Skeletal muscle tissue (tissue), 3 donors: ENCODE measurements at regions not wholly inside any gene's neighbourhood (a gene's known extent, or its start where the extent isn't known, plus 50 kb on each side); places are given as distances from the start of the nearest gene placed in this dataset.

Source experiments
- H3K27ac ChIP-seq: one replicate; pipeline ENCODE4 v1.7.0; 2013; ENCODE audit warnings: mild to moderate bottlenecking, low read depth, low read length, inconsistent platforms
- H3K27me3 ChIP-seq, 3 donors: one replicate each; pipeline ENCODE4 v1.7.0; 2013; ENCODE audit warnings: low read length in 3 of 3; ENCODE audit not compliant: control insufficient read depth in 3 of 3, insufficient read depth in 3 of 3
- H3K36me3 ChIP-seq, 3 donors: one replicate each; pipeline ENCODE4 v1.7.0; 2013; ENCODE audit warnings: low read length in 3 of 3; ENCODE audit not compliant: control insufficient read depth in 3 of 3, insufficient read depth in 3 of 3
- H3K4me1 ChIP-seq, 3 donors: one replicate each; pipeline ENCODE4 v1.7.0; 2013; ENCODE audit warnings: low read length in 3 of 3, mild to moderate bottlenecking in 3 of 3; ENCODE audit not compliant: control insufficient read depth in 3 of 3, insufficient read depth in 3 of 3
- H3K4me3 ChIP-seq, 3 donors: one replicate each; pipeline ENCODE4 v1.7.0; 2013; ENCODE audit warnings: low read length in 3 of 3
- H3K9ac ChIP-seq, 3 donors: one replicate each; pipeline ENCODE4 v1.7.0; 2013; ENCODE audit warnings: low read length in 3 of 3, mild to moderate bottlenecking in 3 of 3, moderate library complexity in 2 of 3, low read depth in 1 of 3
- H3K9me3 ChIP-seq, 3 donors: one replicate each; pipeline ENCODE4 v1.7.0; 2013; ENCODE audit warnings: low read length in 3 of 3; ENCODE audit not compliant: control insufficient read depth in 3 of 3
- donor health status: Osteomylitis.

GRCh38 chr15:95168951-95169431 lies 937.6 kb downstream of the MCTP2 start:
- no peaks in the 10 kb centered on the region for H3K4me1 ChIP-seq
- no peaks in the 10 kb centered on the region for H3K36me3 ChIP-seq
- H3K27ac ChIP-seq, result no peak overlapping the region
- H3K4me3 ChIP-seq, result no peak overlapping the region
- no peak overlapping the region for H3K9ac ChIP-seq
- H3K27me3 ChIP-seq, result peaks cover 0 to 3% (median 0%) of the 10 kb centered on the region in 3 donors
- no peaks in the 10 kb centered on the region for H3K9me3 ChIP-seq

DNA sequence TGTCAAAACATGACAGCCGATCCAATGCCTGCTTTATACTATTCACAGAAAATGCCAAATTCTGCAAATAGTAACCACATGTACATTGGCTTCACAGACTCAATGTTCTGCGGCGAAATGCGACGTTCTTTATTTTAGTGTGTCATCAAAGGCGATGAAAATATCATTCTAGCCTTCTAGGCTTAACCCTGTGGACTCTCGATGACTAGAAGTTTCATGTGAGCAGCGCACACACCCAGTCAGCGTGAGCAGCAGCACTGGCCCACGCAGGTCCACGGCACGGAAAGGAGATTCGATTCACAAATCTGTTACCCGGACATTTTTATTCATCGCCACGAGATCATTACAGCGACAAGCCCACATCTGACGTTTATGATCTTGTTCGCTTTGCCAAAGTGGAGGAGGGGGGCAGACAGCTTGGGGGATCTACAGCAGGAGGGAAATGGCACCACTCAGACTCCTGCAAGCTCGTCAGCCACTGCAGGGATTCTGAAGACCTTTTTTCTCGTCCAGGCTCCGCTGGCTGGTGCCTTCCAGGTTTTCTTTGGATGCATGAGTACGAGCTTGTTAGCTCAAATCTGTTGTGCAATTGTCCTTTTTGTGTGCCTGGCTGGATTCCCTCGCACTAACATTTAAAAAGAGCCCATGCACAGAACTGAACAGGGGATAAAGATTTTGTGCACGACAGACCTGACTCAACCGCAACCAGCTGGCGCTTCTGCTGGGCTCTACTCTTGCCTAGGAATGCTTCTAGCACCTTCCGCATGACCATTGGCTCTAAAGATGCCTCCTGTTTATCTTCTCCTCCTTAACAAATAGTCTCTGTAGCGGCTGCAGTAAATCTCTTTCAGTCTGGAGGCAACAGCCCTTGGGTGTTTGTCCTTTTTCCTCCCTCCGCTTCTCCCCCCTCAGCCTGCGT lies 938.4 kb downstream of the MCTP2 start:
- Histone ChIP-seq H3K9me3 (no peaks in the 10 kb centered on the region), H3K9ac (no peak overlapping the region), H3K27me3 (peaks cover 0 to 3% (median 0%) of the 10 kb centered on the region in 3 donors), H3K4me1 (peaks cover 0 to 2% (median 0%) of the 10 kb centered on the region in 3 donors), H3K4me3 (no peak overlapping the region), H3K27ac (no peak overlapping the region), H3K36me3 (no peaks in the 10 kb centered on the region)

GRCh38 chr15:95170561-95171380 lies 939.4 kb downstream of the MCTP2 start:
- H3K9me3 ChIP-seq, result no peaks in the 10 kb centered on the region
- no peak overlapping the region for H3K9ac ChIP-seq
- no peak overlapping the region for H3K4me3 ChIP-seq
- peaks cover 0 to 2% (median 0%) of the 10 kb centered on the region in 3 donors for H3K4me1 ChIP-seq
- H3K36me3 ChIP-seq, result no peaks in the 10 kb centered on the region
- H3K27ac ChIP-seq, result no peak overlapping the region
- H3K27me3 ChIP-seq, result peaks cover 0 to 3% (median 0%) of the 10 kb centered on the region in 3 donors

GRCh38 chr15:95171564-95171963 lies 940.2 kb downstream of the MCTP2 start:
- Histone ChIP-seq H3K27ac (no peak overlapping the region), H3K36me3 (no peaks in the 10 kb centered on the region), H3K27me3 (peaks cover 0 to 3% (median 0%) of the 10 kb centered on the region in 3 donors)

DNA sequence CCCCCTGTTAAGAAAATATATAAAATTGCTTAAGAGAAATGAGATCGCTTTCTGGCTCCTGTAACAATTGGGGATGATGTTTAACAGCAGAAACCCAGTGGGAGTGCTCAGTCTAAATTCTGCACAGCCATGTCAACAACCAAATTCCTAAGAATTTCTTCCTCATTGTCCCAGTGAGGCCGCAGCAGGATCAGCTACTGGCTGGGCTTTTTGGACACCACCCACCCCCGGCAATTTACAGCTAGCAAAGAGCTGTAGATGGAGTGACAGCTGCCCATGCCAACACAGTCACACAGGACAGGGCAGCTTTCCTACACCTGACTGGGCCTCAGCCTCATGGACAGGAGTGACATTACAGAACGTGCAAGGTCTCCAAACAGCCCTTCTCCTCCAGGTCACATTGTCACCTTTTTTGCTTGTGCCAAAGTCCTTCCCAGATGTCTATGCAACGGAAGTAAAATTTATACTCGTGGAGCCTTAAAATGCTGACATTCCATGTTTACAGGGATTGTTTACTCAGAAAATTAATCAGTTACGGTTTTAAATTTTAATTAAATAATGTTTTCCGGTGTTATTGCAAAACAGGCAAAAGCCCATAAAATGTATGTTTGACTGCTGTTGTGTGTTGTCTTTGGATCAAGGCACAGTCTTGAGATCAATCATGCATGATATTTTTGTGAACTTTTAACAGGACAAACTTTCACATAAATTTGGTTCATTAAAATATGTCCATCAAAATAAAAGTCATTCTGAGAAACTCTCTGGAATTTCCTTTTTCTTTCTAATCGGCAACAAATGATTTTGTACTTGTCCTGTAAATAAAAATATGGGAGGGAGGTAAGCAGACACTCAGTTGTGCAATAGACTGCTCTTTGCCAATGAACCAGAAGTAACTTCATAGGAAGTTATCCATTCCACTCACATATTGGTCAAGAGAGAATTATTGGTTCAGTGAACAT lies 943.2 kb downstream of the MCTP2 start:
- Histone ChIP-seq H3K4me1 (peaks cover 0 to 2% (median 0%) of the 10 kb centered on the region in 3 donors), H3K36me3 (no peaks in the 10 kb centered on the region), H3K27ac (no peak overlapping the region), H3K27me3 (peaks cover 0 to 3% (median 0%) of the 10 kb centered on the region in 3 donors), H3K9me3 (no peaks in the 10 kb centered on the region), H3K4me3 (no peak overlapping the region), H3K9ac (no peak overlapping the region)

More at GRCh38 chr15:95171564-95171963, 940.2 kb downstream of the MCTP2 start:
- Histone ChIP-seq H3K4me3 (no peak overlapping the region), H3K9ac (no peak overlapping the region), H3K9me3 (no peaks in the 10 kb centered on the region), H3K4me1 (peaks cover 0 to 2% (median 0%) of the 10 kb centered on the region in 3 donors)

- Histone ChIP-seq H3K9ac (no peak overlapping the region), H3K36me3 (no peaks in the 10 kb centered on the region), H3K27ac (no peak overlapping the region), H3K4me1 (peaks cover 0 to 2% (median 0%) of the 10 kb centered on the region in 3 donors), H3K27me3 (no peaks in the 10 kb centered on the region), H3K4me3 (no peak overlapping the region), H3K9me3 (no peaks in the 10 kb centered on the region)
Observed at GRCh38 chr15:95175914-95176658, 944.7 kb downstream of the MCTP2 start.

- Histone ChIP-seq H3K9ac (no peak overlapping the region), H3K27me3 (no peaks in the 10 kb centered on the region), H3K36me3 (no peaks in the 10 kb centered on the region), H3K27ac (no peak overlapping the region), H3K4me1 (peaks cover 0 to 2% (median 0%) of the 10 kb centered on the region in 3 donors), H3K4me3 (no peak overlapping the region), H3K9me3 (no peaks in the 10 kb centered on the region)
Observed at GRCh38 chr15:95176794-95177577, 945.6 kb downstream of the MCTP2 start.

GRCh38 chr15:95180530-95180929 lies 949.2 kb downstream of the MCTP2 start:
- Histone ChIP-seq H3K4me3 (no peak overlapping the region), H3K9me3 (no peaks in the 10 kb centered on the region), H3K4me1 (no peaks in the 10 kb centered on the region), H3K36me3 (no peaks in the 10 kb centered on the region), H3K27me3 (no peaks in the 10 kb centered on the region), H3K27ac (no peak overlapping the region), H3K9ac (no peak overlapping the region)
